H9 (cell line): ENCODE measurements at regions not wholly inside any gene's neighbourhood (a gene's known extent, or its start where the extent isn't known, plus 50 kb on each side); places are given as distances from the start of the nearest gene placed in this dataset.

Source experiments
- DNase-seq: peaks from one replicate; pipeline ENCODE4 v3.0.0-alpha.2; 2017
- H2AFZ ChIP-seq: one replicate; pipeline ENCODE4 v1.6.1; 2013; ENCODE audit warnings: mild to moderate bottlenecking, low read length, control low read depth, moderate library complexity
- H2AK5ac ChIP-seq: 2 replicates; pipeline ENCODE4 v1.6.1; 2013; ENCODE audit warnings: low read length, control low read depth, mixed read lengths; ENCODE audit not compliant: insufficient read length
- H2BK120ac ChIP-seq: one replicate; pipeline ENCODE4 v1.6.1; 2013; ENCODE audit warnings: low read depth, mild to moderate bottlenecking, low read length, control low read depth, inconsistent platforms; ENCODE audit not compliant: poor library complexity, severe bottlenecking
- H2BK12ac ChIP-seq: 2 replicates; pipeline ENCODE4 v1.6.1; 2013; ENCODE audit warnings: low read length, control low read depth, mixed read lengths, low read depth; ENCODE audit not compliant: insufficient read length
- H2BK15ac ChIP-seq: 2 replicates; pipeline ENCODE4 v1.6.1; 2013; ENCODE audit warnings: low read depth, low read length, control low read depth
- H2BK20ac ChIP-seq: one replicate; pipeline ENCODE4 v1.6.1; 2013; ENCODE audit warnings: low read depth, mild to moderate bottlenecking, low read length, control low read depth, inconsistent platforms; ENCODE audit not compliant: poor library complexity, severe bottlenecking
- H2BK5ac ChIP-seq: 2 replicates; pipeline ENCODE4 v1.6.1; 2013; ENCODE audit warnings: low read length, control low read depth, mixed read lengths; ENCODE audit not compliant: insufficient read length
- H3K14ac ChIP-seq: 2 replicates; pipeline ENCODE4 v1.6.1; 2013; ENCODE audit warnings: low read length, control low read depth; ENCODE audit not compliant: insufficient read depth
- H3K18ac ChIP-seq: 2 replicates; pipeline ENCODE4 v1.6.1; 2013; ENCODE audit warnings: low read depth, mild to moderate bottlenecking, mixed read lengths, low read length, control low read depth; ENCODE audit not compliant: insufficient read length
- H3K23ac ChIP-seq: 2 replicates; pipeline ENCODE4 v1.6.1; 2013; ENCODE audit warnings: low read length, control low read depth, mixed read lengths, low read depth; ENCODE audit not compliant: insufficient read length
- H3K23me2 ChIP-seq: 2 replicates; pipeline ENCODE4 v1.6.1; 2013; ENCODE audit warnings: low read depth, mild to moderate bottlenecking, mixed read lengths, low read length, control low read depth; ENCODE audit not compliant: insufficient read length, poor library complexity, severe bottlenecking
- H3K27ac ChIP-seq: 2 replicates; pipeline ENCODE4 v1.5.1; 2013; ENCODE audit warnings: low read length, control low read depth, mixed read lengths, low read depth; ENCODE audit not compliant: insufficient read length
- H3K27me3 ChIP-seq: 2 replicates; pipeline ENCODE4 v1.6.1; 2013; ENCODE audit warnings: low read length, control low read depth, inconsistent platforms; ENCODE audit not compliant: insufficient read depth
- H3K4ac ChIP-seq: 2 replicates; pipeline ENCODE4 v1.6.1; 2013; ENCODE audit warnings: low read depth, mild to moderate bottlenecking, control low read depth, inconsistent platforms, low read length, moderate library complexity
- H3K4me1 ChIP-seq: 2 replicates; pipeline ENCODE4 v1.6.1; 2013; ENCODE audit warnings: low read length, control low read depth, inconsistent platforms; ENCODE audit not compliant: insufficient read depth
- H3K4me2 ChIP-seq: 2 replicates; pipeline ENCODE4 v1.6.1; 2013; ENCODE audit warnings: low read length, control low read depth, mixed read lengths; ENCODE audit not compliant: insufficient read length, insufficient read depth
- H3K56ac ChIP-seq: 2 replicates; pipeline ENCODE4 v1.6.1; 2013; ENCODE audit warnings: low read depth, mild to moderate bottlenecking, mixed read lengths, low read length, control low read depth; ENCODE audit not compliant: insufficient read length
- H3K79me1 ChIP-seq: 2 replicates; pipeline ENCODE4 v1.6.1; 2013; ENCODE audit warnings: low read depth, mild to moderate bottlenecking, moderate library complexity, low read length, control low read depth, inconsistent platforms; ENCODE audit not compliant: insufficient read depth, poor library complexity, severe bottlenecking
- H3K79me2 ChIP-seq: 2 replicates; pipeline ENCODE4 v1.6.1; 2013; ENCODE audit warnings: low read length, control low read depth, inconsistent platforms; ENCODE audit not compliant: insufficient read depth
- H3K9ac ChIP-seq: 2 replicates; pipeline ENCODE4 v1.6.1; 2013; ENCODE audit warnings: low read length, control low read depth, mixed read lengths; ENCODE audit not compliant: insufficient read length; ENCODE audit errors: extremely low read depth
- H3K9me3 ChIP-seq: one replicate; pipeline ENCODE4 v1.6.1; 2013; ENCODE audit warnings: low read depth, low read length, inconsistent platforms; ENCODE audit not compliant: control insufficient read depth
- H3T11ph ChIP-seq: one replicate; pipeline ENCODE4 v1.6.1; 2013; ENCODE audit warnings: mild to moderate bottlenecking, low read length, control low read depth, inconsistent platforms
- H4K20me1 ChIP-seq: one replicate; pipeline ENCODE4 v1.6.1; 2013; ENCODE audit not compliant: control insufficient read depth, insufficient read length, insufficient read depth
- H4K5ac ChIP-seq: 2 replicates; pipeline ENCODE4 v1.6.1; 2013; ENCODE audit warnings: low read depth, mild to moderate bottlenecking, mixed read lengths, low read length, control low read depth; ENCODE audit not compliant: insufficient read length
- H4K8ac ChIP-seq: replicated peaks from 2 replicates; pipeline ENCODE4 v1.6.1; 2013; ENCODE audit warnings: low read length, control low read depth, mixed read lengths, low read depth; ENCODE audit not compliant: insufficient read length
- H4K91ac ChIP-seq: 2 replicates; pipeline ENCODE4 v1.6.1; 2013; ENCODE audit warnings: low read depth, mild to moderate bottlenecking, moderate library complexity, mixed read lengths, low read length, control low read depth; ENCODE audit not compliant: insufficient read length
- H3K27ac Mint-ChIP-seq, 3 experiments: 2 replicates in 2 of 3; 3 replicates in 1 of 3; pipeline ENCODE4 v1.8.0; 2020 to 2021; ENCODE audit warnings: mixed read lengths in 3 of 3, mild to moderate bottlenecking in 1 of 3, moderate library complexity in 1 of 3
- H3K27me3 Mint-ChIP-seq: 2 replicates; pipeline ENCODE4 v1.8.0; 2021; ENCODE audit warnings: low read depth, mild to moderate bottlenecking, moderate library complexity, mixed read lengths
- H3K36me3 Mint-ChIP-seq, 3 experiments: 2 replicates in 2 of 3; 3 replicates in 1 of 3; pipeline ENCODE4 v1.8.0; 2020 to 2021; ENCODE audit warnings: low read depth in 3 of 3, mixed read lengths in 3 of 3; ENCODE audit not compliant: insufficient read depth in 1 of 3
- H3K4me1 Mint-ChIP-seq, 2 experiments: 2 replicates each; pipeline ENCODE4 v1.8.0; 2020; ENCODE audit warnings: mixed read lengths in 2 of 2
- H3K4me3 Mint-ChIP-seq, 2 experiments: 2 replicates in 1 of 2; 3 replicates in 1 of 2; pipeline ENCODE4 v1.8.0; 2020 to 2021; ENCODE audit warnings: mild to moderate bottlenecking in 2 of 2, mixed read lengths in 2 of 2, moderate library complexity in 1 of 2
- H3K9me3 Mint-ChIP-seq, 2 experiments: 2 replicates in 1 of 2; 3 replicates in 1 of 2; pipeline ENCODE4 v1.8.0; 2020; ENCODE audit warnings: mild to moderate bottlenecking in 2 of 2, mixed read lengths in 2 of 2, moderate library complexity in 1 of 2
- WGBS: extraction: QIAGEN DNeasy Blood & Tissue Kit; methylation state at CpG from one replicate; pipeline ENCODE4 v1.1.7; 2013; ENCODE audit warnings: missing lambda C conversion rate, low lambda C conversion rate, mixed read lengths; ENCODE audit not compliant: insufficient read length; ENCODE audit errors: extremely low coverage; 5-methylcytosine and 5-hydroxymethylcytosine counted together
- TF ChIP-seq, protein P1 (sequence below): fragments of 200-600 bp; sonication (generic); conservative IDR thresholded peaks from 3 replicates; pipeline ENCODE4 v1.8.0; 2021; ENCODE audit warnings: antibody characterized with exemption, mild to moderate bottlenecking

DNA sequence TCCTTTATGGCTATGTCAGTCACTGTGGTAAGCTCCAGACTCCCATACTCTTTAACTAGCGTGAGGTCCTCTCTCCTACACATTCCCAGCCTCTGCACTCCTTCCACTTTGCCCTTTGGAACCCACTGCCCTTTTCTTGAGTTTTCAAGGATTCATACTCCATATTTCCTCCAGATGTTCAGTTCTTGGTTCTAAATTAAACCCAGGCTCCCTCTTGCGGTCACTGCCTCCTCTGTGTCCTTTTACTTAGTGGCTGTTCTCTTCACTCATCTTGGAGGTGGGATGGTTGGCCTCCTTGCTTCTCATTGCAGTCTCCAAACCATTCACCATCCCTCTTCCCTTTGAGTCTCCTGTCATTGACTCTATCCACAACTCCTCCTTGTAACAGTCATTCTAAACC is 208.1 kb downstream of the TGFB2 start:
- no peak overlapping the region for H2BK12ac ChIP-seq
- no peaks in the 10 kb centered on the region for H3K79me1 ChIP-seq
- H3K18ac ChIP-seq, result no peak overlapping the region
- H3K14ac ChIP-seq, result no peak overlapping the region
- H2BK15ac ChIP-seq, result no peak overlapping the region
- Mint-ChIP-seq H3K9me3 (no peaks in the 10 kb centered on the region), H3K4me1 (peaks cover 3 to 4% of the 10 kb centered on the region in 2 experiments), H3K27ac (no peak overlapping the region; a peak in 1 of 7 replicates), H3K36me3 (no peaks in the 10 kb centered on the region), H3K27me3 (no peaks in the 10 kb centered on the region), H3K4me3 (no peak overlapping the region)
- no peak overlapping the region for H3K9ac ChIP-seq
- H3K4ac ChIP-seq, result no peak overlapping the region
- no peak overlapping the region for H2BK120ac ChIP-seq
- H2BK5ac ChIP-seq, result no peak overlapping the region
- no peak overlapping the region for H4K91ac ChIP-seq
- H3K23me2 ChIP-seq, result no peaks in the 10 kb centered on the region
- no peak for DNase-seq
- no peak overlapping the region for H2AFZ ChIP-seq
- no peaks in the 10 kb centered on the region for H3K9me3 ChIP-seq
- no peak overlapping the region for H4K5ac ChIP-seq
- H2AK5ac ChIP-seq, result no peak overlapping the region
- no peaks in the 10 kb centered on the region for H3K79me2 ChIP-seq
- H3K23ac ChIP-seq, result no peak overlapping the region
- peaks cover 3% of the 10 kb centered on the region; the same call in 1 of the 2 replicates for H3K4me1 ChIP-seq
- H2BK20ac ChIP-seq, result no peak overlapping the region
- TF ChIP-seq, protein P1, sequence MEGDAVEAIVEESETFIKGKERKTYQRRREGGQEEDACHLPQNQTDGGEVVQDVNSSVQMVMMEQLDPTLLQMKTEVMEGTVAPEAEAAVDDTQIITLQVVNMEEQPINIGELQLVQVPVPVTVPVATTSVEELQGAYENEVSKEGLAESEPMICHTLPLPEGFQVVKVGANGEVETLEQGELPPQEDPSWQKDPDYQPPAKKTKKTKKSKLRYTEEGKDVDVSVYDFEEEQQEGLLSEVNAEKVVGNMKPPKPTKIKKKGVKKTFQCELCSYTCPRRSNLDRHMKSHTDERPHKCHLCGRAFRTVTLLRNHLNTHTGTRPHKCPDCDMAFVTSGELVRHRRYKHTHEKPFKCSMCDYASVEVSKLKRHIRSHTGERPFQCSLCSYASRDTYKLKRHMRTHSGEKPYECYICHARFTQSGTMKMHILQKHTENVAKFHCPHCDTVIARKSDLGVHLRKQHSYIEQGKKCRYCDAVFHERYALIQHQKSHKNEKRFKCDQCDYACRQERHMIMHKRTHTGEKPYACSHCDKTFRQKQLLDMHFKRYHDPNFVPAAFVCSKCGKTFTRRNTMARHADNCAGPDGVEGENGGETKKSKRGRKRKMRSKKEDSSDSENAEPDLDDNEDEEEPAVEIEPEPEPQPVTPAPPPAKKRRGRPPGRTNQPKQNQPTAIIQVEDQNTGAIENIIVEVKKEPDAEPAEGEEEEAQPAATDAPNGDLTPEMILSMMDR, result peak; percentile 23; the same call in 2 of the 3 replicates
- no peaks in the 10 kb centered on the region for H3K27me3 ChIP-seq
- H4K8ac ChIP-seq, result no peak overlapping the region
- no peak overlapping the region for H3K4me2 ChIP-seq
- no CpG with 5 or more reads among the region's 2 CpGs for WGBS
- H3K56ac ChIP-seq, result no peak overlapping the region
- H4K20me1 ChIP-seq, result no peaks in the 10 kb centered on the region
- no peak overlapping the region for H3T11ph ChIP-seq
- no peak overlapping the region for H3K27ac ChIP-seq
